GM06990 (cell line): ENCODE measurements at regions not wholly inside any gene's neighbourhood (a gene's known extent, or its start where the extent isn't known, plus 50 kb on each side); places are given as distances from the start of the nearest gene placed in this dataset.

Source experiments
- DNase-seq: peaks from one replicate; pipeline ENCODE4 v3.0.0-alpha.2; 2011; ENCODE audit not compliant: insufficient read length; ENCODE audit errors: extremely low read depth
- H3K27me3 ChIP-seq: replicated peaks from 2 replicates; pipeline ENCODE4 v1.6.0; 2011; ENCODE audit warnings: low read length; ENCODE audit not compliant: control insufficient read depth, insufficient read depth
- H3K36me3 ChIP-seq: 2 replicates; pipeline ENCODE4 v1.5.1; 2011; ENCODE audit warnings: low read length; ENCODE audit not compliant: control insufficient read depth, insufficient read depth
- H3K4me3 ChIP-seq: replicated peaks from 2 replicates; pipeline ENCODE4 v1.5.1; 2011; ENCODE audit warnings: low read depth, mild to moderate bottlenecking, control low read depth, low read length
- TF ChIP-seq, protein P1 (sequence below): IDR thresholded peaks from 2 replicates; pipeline ENCODE4 v1.5.1; 2011; ENCODE audit warnings: low read length, control low read depth, mild to moderate bottlenecking, inconsistent platforms; ENCODE audit not compliant: insufficient read depth, poor library complexity, severe bottlenecking

- no peak for DNase-seq
- Histone ChIP-seq H3K36me3 (no peaks in the 10 kb centered on the region), H3K4me3 (no peak overlapping the region), H3K27me3 (no peaks in the 10 kb centered on the region)
- TF ChIP-seq, protein P1, sequence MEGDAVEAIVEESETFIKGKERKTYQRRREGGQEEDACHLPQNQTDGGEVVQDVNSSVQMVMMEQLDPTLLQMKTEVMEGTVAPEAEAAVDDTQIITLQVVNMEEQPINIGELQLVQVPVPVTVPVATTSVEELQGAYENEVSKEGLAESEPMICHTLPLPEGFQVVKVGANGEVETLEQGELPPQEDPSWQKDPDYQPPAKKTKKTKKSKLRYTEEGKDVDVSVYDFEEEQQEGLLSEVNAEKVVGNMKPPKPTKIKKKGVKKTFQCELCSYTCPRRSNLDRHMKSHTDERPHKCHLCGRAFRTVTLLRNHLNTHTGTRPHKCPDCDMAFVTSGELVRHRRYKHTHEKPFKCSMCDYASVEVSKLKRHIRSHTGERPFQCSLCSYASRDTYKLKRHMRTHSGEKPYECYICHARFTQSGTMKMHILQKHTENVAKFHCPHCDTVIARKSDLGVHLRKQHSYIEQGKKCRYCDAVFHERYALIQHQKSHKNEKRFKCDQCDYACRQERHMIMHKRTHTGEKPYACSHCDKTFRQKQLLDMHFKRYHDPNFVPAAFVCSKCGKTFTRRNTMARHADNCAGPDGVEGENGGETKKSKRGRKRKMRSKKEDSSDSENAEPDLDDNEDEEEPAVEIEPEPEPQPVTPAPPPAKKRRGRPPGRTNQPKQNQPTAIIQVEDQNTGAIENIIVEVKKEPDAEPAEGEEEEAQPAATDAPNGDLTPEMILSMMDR: no peak
Observed at GRCh38 chr10:63711867-63712716, 190.9 kb downstream of the REEP3 start.

GRCh38 chr10:63712717-63713115, 191.5 kb downstream of the REEP3 start:
- H3K36me3 ChIP-seq: no peaks in the 10 kb centered on the region
- no peak for DNase-seq
- H3K4me3 ChIP-seq: no peak overlapping the region
- H3K27me3 ChIP-seq: no peaks in the 10 kb centered on the region
- TF ChIP-seq, protein P1: no peak

DNA sequence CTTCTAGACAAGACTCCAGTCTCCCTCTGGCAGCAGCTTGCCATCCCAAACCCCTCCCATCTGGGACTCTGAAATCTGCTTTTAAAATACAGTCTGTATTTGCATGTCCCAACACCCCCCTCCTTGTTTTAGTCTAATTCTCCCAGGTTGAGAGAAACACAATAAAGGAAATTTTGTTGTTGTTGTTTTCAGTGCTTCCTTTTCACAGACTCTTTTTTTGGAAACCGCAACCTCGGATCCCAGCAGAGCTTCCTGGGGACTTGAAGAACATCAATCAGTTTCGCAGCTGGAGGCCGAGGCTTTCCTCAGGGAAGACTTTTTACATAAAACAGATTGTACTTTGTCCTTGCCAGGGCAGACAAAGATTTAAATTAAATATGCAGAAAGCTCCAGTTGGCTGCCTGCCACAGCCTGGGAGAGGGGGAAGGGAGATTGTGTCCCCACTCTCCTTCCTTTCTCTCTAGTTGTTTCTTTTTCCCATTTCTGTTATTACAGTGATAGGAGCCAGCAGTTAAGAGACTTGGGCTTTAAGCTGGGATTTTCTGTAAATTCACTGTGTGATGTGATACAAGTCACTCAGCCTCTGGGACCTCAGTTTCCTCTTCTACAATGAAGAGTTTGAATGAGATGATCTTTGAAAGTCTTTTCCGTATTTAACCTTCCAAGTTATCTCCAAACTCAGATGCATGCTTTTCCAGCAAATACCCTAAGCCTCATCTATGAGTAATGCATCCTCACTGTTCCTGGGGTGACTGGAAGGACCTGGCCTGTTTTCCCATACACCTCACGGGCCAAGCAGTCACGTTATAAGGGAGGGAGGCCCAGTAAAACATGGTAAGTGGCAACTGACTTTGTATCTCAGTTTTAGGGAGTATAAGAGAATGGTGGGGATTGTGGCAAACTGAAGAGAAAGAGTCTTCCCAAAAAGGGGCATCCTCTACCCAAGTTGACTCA, 192.3 kb downstream of the REEP3 start:
- H3K36me3 ChIP-seq: no peaks in the 10 kb centered on the region
- no peak for DNase-seq
- TF ChIP-seq, protein P1: no peak
- H3K4me3 ChIP-seq: no peak overlapping the region
- no peaks in the 10 kb centered on the region for H3K27me3 ChIP-seq

DNA sequence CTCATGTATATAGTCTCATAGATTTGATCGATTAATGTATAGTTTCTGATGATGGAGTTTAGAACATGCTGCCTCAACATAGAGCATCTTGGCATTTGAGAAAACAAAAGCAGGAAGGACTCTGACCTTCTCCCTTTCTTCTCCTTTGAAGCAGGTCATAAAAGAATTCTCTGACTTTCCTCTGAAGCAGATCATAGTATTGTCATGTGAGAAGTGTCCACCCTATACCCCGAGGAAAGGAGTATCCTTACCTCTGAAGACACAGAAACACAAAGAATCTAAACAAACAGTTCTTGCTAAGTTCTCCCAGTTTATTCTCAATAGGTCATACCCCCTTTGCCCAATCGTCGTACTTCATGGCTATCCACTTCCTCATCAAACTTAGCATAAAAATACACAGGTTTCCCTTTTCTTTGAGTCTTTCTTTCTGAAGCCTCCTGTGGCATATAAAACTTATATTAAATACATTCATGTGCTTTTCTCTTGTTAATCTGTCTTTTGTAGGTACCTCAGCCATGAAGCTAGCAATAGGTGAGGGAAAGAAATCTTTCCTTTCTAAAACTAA, 194.9 kb downstream of the REEP3 start:
- DNase-seq: no peak
- no peaks in the 10 kb centered on the region for H3K27me3 ChIP-seq
- TF ChIP-seq, protein P1: no peak
- no peak overlapping the region for H3K4me3 ChIP-seq
- no peaks in the 10 kb centered on the region for H3K36me3 ChIP-seq

- DNase-seq: no peak
- H3K27me3 ChIP-seq: no peaks in the 10 kb centered on the region
- H3K36me3 ChIP-seq: no peaks in the 10 kb centered on the region
- H3K4me3 ChIP-seq: no peak overlapping the region
- TF ChIP-seq, protein P1: no peak
Observed at GRCh38 chr10:63717027-63717715, 196.0 kb downstream of the REEP3 start.
